HS-27A (cell line): ENCODE measurements at regions not wholly inside any gene's neighbourhood (a gene's known extent, or its start where the extent isn't known, plus 50 kb on each side); places are given as distances from the start of the nearest gene placed in this dataset.
"Not testable (repeated sequence)": the region's sequence is repeated elsewhere in the genome, so short reads cannot be mapped to it uniquely, and the experiment has no call there.

Experiments
- DNase-seq: peaks from one replicate; pipeline ENCODE4 v3.0.0-alpha.2; 2012; ENCODE audit warnings: low read depth, missing footprints

DNA sequence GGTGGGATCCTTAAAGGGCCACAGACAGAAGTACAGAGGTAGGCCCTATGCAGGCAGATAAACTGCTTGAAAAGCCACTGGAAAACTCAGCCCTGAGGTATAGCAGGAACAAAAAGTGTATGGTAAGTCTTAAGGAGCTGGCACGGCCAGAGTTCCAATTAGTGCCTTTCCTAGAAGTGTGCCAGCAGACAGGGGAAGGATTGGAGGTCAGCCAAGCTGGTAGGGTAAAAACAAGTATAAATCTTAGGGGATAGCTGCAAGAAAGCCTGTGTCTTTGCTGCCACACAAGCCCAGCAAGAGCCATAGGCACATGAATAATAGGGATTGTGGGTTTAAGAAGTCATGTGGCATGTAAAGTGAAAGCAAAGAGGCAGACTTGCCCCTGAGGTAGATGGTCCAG is 582.5 kb downstream of the PLOD2 start:
- no peak for DNase-seq

DNA sequence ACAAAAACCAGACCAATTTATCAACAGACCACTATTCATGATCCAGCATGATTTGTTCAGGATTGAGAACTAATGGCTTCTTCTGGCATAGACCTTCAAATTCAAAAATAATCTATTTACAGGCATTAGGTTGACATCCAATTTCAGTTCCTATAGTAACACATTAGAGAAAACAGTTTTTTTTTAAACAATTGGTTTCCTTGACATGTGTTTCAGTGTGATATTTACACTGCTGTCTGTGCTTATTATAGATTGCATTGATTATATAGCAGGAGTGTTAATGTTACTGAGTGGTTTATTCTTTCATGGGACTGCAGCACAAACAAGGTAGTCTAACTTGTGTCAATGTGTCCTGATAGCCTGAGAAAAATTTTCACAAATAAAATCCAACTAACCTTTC is 579.3 kb downstream of the PLOD2 start:
- DNase-seq, result no peak

DNA sequence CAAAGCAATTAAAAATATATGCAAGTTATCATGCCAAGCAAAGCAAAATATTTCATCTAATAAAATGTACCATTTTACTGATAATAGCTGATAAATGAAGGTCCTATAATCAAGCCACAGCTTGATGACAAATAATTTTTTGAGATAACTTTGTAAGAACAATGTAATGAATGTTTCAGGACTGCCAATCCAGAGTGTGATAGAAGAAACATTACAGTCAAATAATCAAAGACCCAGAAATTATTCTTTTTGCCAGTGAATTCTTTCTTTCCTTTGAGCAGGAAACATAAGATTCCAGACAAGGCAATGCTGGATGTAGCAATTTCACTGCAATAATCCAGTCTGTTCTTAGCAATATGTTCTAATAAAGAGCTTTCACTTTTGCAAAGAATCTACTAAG is 556.1 kb downstream of the PLOD2 start:
- DNase-seq, result no peak

DNA sequence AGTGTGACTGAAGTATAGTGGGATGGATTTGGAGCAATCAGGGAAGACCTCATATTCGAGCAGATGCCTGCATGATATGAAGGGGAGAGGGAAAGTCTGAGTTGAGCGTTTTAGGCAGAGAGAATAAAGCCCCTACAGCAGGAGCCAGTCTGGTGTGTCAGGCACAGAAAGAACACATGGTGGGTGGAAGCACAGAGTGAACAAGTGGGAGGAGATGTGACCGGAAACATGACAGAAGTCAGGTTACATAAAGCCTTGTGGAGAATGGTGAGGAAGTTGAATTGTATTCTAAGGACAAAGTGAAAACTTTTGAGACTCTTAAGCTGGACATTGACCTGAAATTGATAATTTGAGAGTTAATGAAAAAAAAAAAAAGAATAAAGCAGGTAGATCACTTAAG is 541.0 kb downstream of the PLOD2 start:
- no peak for DNase-seq

DNA sequence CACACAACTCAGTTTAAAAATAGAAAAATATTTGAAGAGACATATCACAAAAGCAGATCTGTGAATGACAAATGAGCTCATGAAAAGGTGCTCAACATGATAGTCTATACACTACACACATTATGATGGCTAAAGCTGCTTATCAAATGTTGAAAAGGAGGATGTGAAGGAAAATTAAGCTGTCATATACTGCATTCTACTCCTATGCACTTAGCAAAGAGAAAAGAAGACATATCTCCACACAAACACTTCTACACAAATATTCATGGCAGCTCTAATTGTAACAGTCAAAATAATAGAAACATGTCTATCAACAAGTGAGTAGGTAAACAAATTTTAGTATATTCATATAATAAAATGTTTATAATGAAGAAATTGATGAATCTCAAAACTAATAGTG is 540.5 kb downstream of the PLOD2 start:
- no peak for DNase-seq

DNA sequence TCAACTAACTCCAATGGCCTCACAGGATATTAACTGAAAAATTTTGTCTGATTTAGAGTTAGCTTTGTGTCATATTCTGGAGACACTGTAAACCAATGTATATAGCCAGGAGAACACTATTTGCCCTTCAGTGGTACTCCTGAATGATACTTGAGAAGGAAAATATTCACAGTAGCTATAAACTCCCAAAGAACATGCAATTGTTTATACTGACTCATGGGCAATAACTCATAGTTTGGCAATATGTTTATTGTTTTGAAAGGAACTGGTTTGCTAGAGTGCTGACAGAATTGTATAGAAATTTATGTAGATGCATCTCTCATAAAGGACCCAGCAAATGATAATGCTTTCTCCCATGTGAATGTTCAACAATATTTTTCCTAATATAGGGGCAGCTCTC is 537.6 kb downstream of the PLOD2 start:
- DNase-seq, result no peak

DNA sequence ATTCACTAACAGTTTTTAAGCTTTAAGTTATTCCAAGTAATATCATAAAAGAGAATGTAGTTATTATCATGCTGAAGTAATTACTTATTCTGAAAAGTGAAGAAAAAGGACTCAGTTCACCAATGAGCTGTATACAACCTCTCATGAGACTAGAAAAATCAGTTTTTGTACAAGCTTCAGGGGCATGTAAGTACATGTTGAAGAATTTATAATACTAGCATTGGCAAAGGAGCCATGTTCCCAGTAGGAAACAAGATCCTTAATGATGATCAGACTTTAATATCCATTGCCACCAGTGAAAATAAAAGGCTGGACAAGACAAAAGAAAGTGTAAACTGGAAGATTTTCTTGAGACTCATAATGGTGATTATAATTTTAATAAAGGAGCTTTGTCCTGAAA is 532.8 kb downstream of the PLOD2 start:
- no peak for DNase-seq

DNA sequence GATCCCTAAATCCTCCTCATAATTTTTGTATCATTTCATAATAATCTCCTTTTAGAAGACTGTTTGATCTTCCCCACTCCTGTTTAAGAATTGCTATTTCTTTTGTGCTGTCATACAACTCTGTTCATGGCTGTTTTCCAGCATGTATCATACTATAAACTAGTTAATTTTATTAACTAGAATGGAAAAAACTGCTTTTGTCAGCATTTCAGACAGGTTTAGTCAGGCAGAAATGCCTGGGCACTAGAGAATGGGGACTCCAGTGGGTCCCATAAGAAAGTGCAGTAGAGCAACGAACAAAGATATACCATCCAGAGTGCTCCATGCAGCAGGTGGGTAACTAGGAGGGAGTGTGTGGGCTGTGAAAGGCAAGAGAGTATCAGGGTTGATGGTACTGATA is 523.9 kb downstream of the PLOD2 start:
- no peak for DNase-seq

DNA sequence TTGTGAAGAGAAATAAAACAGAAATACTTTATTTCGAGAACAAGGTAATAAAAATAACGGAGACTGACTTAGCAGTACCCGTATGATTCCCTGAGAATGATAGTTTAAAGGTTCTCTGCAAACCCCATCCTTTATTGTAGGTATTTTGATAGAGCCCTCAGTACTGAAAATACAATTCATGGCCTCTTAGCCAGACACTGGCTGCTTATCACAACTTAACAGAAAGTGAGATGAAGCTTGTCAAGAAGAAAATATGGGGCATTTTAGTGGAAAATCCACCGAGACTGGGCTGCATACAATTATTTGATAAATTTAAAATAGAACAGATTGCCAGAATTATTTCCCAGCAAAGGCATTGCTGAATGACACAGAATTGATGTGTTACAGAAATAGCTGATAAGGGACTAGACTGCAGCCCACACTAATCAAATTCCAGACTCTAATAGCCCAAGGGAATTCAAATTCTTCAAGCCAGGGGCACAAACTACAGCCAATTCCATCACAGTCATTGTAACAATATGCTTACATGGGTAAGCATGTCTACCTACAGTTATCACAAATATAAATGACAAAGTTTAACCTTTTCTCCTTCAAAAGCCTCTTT is 521.9 kb downstream of the PLOD2 start:
- no peak for DNase-seq

DNA sequence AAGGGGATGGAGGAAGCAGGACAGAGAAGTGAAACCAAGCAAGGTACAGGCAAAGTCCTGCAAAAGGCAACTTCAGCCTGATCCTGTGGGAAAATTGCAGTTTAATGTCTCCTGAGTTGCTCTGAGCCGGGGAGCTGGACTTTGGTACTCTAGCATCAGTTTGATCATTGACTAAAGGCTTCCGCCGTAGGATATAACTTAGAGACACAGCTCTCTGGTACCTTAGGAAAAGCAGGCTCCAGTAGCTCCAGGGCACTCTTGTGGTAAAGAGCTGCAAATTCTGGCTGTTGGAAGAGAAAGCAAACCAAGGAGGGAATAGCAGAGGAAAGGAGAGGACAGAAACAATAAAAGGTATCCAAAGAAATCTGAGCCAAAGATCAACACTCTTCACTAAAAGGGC is 521.1 kb downstream of the PLOD2 start:
- DNase-seq, result no peak

DNA sequence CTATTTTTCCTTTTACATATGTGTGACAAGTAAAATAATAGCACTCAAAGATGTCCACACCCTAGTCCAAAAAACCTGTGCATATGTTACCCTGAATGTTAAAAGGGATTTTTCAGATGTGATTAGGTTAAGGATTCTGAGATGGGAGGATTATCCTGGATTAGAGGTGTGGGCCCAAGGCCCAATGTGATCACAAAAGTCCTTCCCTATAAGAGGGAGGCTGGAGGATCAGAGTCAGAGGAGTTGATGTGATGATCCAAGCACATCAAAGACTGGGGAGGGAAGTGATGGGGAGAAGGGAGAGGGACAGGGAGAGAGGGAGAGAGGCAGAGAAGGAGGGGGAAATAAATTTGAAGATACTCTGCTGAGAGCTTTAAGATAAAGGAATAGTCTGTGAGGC is 512.6 kb downstream of the PLOD2 start:
- no peak for DNase-seq

DNA sequence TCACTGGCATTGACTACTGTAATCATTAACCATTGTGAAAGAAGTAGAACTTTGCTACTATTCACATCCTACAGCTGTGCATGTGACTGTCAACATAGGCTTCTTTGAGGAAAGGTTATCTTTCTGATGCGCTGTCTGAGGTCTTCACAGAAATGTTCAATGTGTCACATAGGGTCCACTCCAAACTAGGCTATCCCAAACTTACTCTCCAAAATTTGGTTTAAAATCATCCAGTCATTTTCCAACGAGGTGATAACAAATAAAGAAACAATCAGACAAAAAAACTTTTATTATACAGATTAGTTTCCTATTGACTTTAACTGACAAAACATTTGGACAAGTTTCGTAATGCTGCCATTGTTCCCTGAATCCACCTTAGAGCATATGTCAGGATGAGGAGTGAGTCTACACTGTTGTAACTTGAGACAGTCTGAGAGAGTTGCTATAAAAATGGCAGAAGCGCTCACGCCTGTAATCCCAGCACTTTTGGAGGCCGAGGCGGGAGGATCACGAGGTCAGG is 511.6 kb downstream of the PLOD2 start:
- no peak for DNase-seq

DNA sequence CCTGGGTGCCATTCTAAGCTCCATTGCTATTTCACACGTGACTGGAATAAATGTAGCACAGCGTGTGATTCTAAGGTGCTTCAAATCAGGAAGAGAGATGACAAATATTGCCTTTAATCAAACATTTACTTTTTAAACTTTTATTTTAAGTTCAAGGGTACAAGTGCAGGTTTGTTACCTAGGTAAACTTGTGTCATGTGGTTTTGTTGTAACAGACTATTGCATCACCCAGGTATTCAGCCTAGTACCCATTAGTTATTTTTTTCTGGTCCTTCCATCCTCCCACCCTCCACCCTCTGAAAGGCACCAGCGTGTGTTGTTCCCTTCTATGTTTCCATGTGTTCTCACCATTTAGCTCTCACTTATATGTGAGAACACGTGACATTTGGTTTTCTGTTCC is 510.8 kb downstream of the PLOD2 start:
- no peak for DNase-seq

DNA sequence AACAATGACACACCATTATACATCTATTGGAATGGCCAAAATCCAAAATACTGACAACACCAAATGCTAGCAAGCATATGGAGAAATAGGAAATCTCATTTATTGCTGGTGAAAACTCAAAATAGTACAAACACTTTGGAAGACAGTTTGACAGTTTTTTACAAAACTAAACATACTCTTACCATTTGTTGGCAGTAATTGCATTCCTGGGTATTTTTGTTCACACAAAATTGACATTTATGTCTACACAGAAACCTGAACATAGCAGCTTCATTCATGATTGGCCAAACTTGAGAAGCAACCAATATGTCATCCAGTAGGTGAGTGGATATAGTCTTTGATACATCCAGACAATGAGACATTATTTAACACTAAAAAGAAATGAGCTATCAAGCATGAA is 489.9 kb downstream of the PLOD2 start:
- DNase-seq, result no peak

DNA sequence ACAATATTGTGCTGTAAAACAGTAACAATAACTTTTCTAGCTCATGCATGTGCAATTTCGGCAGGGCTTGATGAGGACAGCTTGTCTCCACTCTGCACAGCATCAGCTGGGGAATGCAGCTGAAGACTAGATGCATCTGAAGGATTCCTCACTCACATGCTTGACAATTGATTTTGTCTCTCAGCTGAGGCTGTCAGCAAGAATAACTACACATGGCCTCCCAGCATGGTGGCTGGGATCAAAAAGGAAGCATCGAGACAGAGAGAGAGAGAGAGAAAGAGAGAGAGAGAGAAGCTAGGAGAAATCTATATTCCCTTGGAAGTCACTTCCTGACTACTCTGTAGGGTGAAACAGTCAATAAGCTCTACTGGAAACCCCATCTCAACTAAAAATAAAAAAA is 487.1 kb downstream of the PLOD2 start:
- no peak for DNase-seq

DNA sequence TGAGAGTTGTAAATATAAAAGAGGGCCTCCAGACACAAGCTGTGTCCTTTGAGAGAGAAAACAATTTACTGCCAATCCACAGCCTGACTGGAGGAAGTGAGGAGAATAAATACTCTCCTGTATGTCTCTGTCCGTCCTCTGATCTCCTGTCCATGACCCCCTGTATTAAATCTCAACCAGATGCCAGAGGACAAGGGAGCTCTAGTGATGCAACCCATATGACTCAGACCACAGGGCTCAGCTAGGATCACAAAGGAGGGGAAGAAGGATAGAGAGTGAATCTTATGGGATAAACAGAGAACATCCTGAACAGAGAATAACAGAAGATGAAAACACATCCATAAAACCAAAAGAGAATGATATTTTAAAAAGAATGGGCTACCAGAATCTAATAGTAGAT is 482.6 kb downstream of the PLOD2 start:
- no peak for DNase-seq

DNA sequence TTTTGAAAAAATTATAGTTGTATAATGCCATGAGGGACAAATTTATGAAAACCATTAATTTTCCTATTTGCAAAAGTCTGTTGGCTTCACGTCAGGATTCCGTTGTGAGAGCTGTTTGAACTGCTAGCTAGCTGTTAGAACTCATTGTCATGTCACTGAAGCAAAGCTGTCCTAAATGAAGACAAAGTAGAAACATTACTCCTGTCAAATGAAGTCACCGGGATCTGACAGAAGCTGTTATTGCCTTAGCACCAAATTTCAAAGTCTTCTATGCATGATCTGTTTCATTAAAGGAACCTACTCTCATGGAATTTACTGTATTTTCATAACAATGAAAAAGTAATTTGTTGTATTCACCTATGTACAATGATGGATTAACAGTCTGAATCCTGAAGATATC is 479.8 kb downstream of the PLOD2 start:
- no peak for DNase-seq

DNA sequence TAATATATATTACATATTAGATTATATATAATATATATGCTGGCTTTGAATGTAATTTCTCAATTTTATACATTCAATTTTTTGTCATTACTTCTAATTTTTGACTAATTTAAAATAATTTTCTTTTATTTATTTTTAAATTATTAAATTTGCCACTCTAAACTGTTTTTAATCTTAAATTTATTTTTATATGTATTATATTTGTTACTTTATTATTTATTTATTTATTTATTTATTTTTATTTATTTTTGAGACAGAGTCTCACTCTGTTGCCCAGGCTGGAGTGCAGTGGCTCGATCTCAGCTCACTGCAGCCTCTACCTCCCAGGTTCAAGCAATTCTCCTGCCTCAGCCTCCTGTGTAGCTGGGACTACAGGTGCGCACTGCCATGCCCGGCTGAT is 473.0 kb downstream of the PLOD2 start:
- DNase-seq, result not testable (repeated sequence)

DNA sequence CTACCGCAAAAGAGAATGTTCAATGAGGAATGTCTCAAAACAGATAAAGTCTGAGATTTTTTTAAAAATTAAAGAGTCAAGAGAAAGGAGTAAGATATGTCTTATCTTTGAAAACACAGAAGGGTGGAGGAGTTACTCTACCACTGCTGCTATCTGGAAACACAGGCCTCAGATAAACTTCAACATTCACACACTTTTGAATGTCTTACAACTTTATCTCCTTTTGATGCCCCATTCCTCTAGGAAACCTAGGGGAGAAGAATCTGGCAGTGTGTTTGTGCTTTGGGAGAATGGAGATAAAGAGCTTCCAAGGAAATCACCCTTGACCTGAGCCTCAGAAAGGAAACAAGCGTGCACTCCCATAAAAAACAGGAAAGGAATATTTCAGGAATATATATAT is 468.2 kb downstream of the PLOD2 start:
- DNase-seq, result no peak

DNA sequence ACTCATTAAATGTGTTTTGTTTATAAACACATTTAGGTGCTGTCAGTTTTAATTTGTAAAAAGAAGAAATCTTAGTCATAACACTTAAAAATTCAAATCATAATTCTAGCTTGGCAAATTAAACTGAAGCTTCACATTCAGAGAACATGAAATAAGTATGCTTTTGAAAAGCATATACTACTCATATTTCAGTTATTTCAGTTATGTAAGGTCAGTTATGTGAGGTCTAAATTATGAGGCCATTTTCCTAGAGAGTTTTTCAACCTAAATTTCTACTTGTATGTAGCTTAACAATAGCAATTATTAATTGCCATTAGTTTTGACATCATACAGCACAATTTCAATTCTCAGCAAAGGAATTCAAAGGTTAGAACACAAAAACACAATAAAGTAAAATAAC is 465.0 kb downstream of the PLOD2 start:
- no peak for DNase-seq

DNA sequence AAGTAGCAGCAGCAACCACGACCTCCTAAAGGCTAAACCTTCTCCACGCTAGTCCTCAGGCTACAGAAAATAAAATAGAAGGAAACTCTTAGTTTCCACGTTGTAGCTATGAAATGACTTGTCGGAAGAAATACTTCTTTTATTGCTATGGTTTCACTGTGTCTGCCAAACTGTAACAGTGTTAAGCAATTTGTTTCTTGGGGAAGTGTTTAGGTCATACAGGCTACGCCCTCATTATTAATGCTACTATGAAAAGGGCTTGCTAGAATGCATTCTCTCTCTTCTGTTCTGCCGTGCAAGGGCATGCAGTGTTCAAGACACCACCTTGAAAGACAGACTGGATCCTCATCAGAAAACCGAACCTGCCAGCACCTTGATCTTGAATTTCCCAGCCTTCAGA is 462.7 kb downstream of the PLOD2 start:
- no peak for DNase-seq

DNA sequence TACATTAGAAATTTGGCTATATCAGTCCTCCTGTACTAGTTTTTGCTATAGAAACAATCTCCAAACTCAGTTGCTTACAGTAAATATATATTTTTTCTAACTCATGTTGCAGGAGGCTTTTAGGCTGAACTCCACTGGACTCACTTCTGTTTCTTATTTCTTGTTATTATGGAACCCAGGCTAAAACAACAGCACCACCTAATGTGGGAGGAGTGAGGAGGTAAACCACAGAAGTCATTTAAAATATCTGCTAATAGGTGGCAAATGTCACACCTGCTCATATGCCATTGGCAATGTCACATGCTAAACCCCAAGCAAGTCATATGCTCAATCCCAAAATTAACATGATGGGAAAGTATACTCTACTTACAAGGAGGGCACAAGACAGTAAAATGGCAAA is 462.2 kb downstream of the PLOD2 start:
- no peak for DNase-seq

DNA sequence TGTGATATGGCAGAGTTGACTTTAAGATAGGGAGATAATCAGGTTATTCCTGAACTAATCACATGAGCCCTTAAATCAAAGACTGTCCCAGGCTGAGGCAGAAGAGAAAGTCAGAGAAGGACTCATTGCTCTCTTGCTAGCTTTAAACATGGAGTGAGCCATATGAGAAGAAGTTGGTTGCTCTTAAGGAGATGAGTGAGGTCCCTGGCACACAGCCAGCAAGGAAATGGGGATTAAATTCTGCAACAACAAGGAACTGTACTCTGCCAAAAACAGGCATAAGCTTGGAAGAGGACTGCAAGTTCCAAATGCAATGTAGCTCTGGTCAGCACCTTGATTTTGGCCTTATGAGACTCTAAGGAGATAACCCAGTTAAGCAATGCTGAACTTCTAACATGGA is 457.0 kb downstream of the PLOD2 start:
- peak; percentile 19 for DNase-seq

DNA sequence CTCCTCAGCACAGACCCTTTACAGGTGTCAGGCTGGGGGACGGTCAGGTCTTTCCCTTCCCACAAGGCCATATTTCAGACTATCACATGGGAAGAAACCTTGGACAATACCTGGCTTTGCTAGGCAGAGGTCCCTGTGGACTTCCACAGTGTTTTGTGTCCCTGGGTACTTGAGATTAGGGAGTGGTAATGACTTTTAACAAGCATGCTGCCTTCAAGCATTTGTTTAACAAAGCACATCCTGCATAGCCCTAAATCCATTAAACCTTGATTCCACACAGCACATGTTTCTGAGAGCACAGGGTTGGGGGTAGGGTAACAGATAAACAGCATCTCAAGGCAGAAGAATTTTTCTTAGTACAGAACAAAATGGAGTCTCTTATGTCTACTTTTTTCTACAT is 451.2 kb downstream of the PLOD2 start:
- DNase-seq, result not testable (repeated sequence)

DNA sequence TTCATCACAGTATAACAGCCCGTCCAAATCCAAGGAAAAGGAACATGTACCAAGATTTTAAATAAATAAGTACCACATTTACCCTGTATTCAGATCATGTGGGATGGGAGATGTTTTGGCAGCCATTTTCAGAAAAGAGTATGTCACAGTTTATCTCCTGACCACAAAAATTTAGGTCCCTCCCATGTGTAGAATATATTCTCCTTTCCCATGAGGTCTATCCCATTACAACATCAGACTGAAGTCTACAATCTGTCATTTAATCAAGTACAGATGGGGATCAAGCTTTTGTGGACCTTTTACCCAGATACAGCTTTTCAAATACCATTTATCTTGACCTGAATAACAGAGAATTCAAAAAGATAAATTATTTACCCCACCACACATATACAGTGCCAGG is 444.5 kb downstream of the PLOD2 start:
- no peak for DNase-seq
